ENCODE measurements at regions not wholly inside any gene's neighbourhood (a gene's known extent, or its start where the extent isn't known, plus 50 kb on each side); places are given as distances from the start of the nearest gene placed in this dataset.

- TF ChIP-seq POLR2A (IDR thresholded peaks at IDR 0.05) = no peak
- no peak for TF ChIP-seq CTCF (IDR thresholded peaks at IDR 0.05)
Observed at GRCh38 chr14:104364830-104365229, 214.7 kb upstream of the C14orf180 start.
